H1 (cell line): ENCODE measurements at regions not wholly inside any gene's neighbourhood (a gene's known extent, or its start where the extent isn't known, plus 50 kb on each side); places are given as distances from the start of the nearest gene placed in this dataset.

Source experiments
- CHD2 ChIP-seq: IDR thresholded peaks from 2 replicates; pipeline ENCODE4 v1.6.1; 2012; ENCODE audit warnings: low read length, improper control_type of control experiment
- GABPA ChIP-seq: IDR thresholded peaks from 2 replicates; pipeline ENCODE4 v1.6.1; 2011; ENCODE audit warnings: mild to moderate bottlenecking, low read length, moderate library complexity, borderline replicate concordance; ENCODE audit not compliant: insufficient read depth
- JUN ChIP-seq: IDR thresholded peaks from 2 replicates; pipeline ENCODE4 v1.6.1; 2011; ENCODE audit warnings: low read depth, mild to moderate bottlenecking, improper control_type of control experiment, low read length
- JUND ChIP-seq: IDR thresholded peaks from 2 replicates; pipeline ENCODE4 v1.6.1; 2011; ENCODE audit warnings: mild to moderate bottlenecking, improper control_type of control experiment, low read length
- MAFK ChIP-seq: IDR thresholded peaks from 2 replicates; pipeline ENCODE4 v1.6.1; 2012; ENCODE audit warnings: low read depth, mild to moderate bottlenecking, improper control_type of control experiment, low read length
- NANOG ChIP-seq: IDR thresholded peaks from 2 replicates; pipeline ENCODE4 v1.6.1; 2011; ENCODE audit warnings: low read length, low read depth, mild to moderate bottlenecking, inconsistent platforms; ENCODE audit not compliant: insufficient read depth, poor library complexity, severe bottlenecking
- POLR2A ChIP-seq, 2 experiments: IDR thresholded peaks; 1 replicate in 1 of 2; 2 replicates in 1 of 2; pipeline ENCODE4 v1.6.1; 2011; ENCODE audit warnings: low read depth in 2 of 2, low read length in 2 of 2, mild to moderate bottlenecking in 2 of 2; ENCODE audit errors: control extremely low read depth in 1 of 2
- POLR2AphosphoS5 ChIP-seq: IDR thresholded peaks from 2 replicates; pipeline ENCODE4 v1.6.1; 2011; ENCODE audit warnings: low read depth, low read length
- SIN3A ChIP-seq, 2 experiments: IDR thresholded peaks in 1 of 2; conservative IDR thresholded peaks in 1 of 2; 2 replicates each; pipeline ENCODE4 v1.6.1; 2011 to 2012; ENCODE audit warnings: low read length in 2 of 2, improper control_type of control experiment in 1 of 2, low read depth in 1 of 2, mild to moderate bottlenecking in 1 of 2
- SP1 ChIP-seq: IDR thresholded peaks from 2 replicates; pipeline ENCODE4 v1.6.1; 2011; ENCODE audit warnings: low read depth, low read length
- TF ChIP-seq, protein P1 (sequence below), 3 experiments: IDR thresholded peaks; 1 replicate in 2 of 3; 2 replicates in 1 of 3; pipeline versions ENCODE4 v1.5.1 to v1.6.1; 2011; ENCODE audit warnings: low read length in 3 of 3, mild to moderate bottlenecking in 3 of 3, inconsistent platforms in 2 of 3, low read depth in 1 of 3, moderate library complexity in 1 of 3; ENCODE audit not compliant: insufficient read depth in 1 of 3; ENCODE audit errors: control extremely low read depth in 1 of 3
- TF ChIP-seq, protein P2 (sequence below): IDR thresholded peaks from 2 replicates; pipeline ENCODE4 v1.6.1; 2012; ENCODE audit warnings: inconsistent platforms
- TF ChIP-seq, protein P3 (sequence below): IDR thresholded peaks from 2 replicates; pipeline ENCODE4 v1.6.1; 2011; ENCODE audit warnings: low read depth, mild to moderate bottlenecking, low read length; ENCODE audit not compliant: insufficient read depth

DNA sequence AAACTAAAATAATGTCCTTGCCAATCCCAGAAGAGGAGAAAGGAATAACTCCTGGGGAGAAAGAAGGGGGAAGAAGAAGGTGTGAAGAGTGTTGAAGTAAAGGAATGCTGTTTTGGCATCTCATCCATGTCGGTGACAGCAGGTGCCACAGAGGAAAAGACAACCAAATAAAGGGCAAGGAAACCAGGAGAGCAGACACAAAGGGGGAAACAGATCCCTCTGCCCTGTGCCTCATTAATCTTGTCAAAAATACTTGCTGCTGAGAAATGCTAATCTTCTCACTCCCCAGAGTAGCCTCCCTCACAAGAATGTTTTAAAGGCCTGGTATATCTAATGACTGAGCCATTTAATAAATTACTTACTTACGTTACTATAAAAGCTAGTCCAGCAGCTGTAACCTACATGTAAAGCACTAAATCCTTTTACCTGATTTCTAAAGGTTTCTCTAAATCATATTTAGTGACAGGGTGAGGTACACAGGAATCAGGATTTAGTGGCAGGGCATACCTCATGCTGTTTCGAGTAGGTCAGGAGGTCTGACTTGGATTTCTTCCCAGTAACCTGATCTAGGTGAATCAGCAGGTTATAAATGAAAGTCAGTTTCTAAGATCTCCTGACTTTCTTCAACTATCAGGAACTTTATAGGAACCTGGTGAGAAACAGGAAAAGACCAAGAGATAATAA is 377.1 kb downstream of the CENPW start:
- TF ChIP-seq, protein P1, sequence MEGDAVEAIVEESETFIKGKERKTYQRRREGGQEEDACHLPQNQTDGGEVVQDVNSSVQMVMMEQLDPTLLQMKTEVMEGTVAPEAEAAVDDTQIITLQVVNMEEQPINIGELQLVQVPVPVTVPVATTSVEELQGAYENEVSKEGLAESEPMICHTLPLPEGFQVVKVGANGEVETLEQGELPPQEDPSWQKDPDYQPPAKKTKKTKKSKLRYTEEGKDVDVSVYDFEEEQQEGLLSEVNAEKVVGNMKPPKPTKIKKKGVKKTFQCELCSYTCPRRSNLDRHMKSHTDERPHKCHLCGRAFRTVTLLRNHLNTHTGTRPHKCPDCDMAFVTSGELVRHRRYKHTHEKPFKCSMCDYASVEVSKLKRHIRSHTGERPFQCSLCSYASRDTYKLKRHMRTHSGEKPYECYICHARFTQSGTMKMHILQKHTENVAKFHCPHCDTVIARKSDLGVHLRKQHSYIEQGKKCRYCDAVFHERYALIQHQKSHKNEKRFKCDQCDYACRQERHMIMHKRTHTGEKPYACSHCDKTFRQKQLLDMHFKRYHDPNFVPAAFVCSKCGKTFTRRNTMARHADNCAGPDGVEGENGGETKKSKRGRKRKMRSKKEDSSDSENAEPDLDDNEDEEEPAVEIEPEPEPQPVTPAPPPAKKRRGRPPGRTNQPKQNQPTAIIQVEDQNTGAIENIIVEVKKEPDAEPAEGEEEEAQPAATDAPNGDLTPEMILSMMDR (IDR thresholded peaks at IDR 0.05; ENCODE audit: control extremely low read depth in 1 of 3, insufficient read depth in 1 of 3, low read depth in 1 of 3, low read length in 3 of 3): no peak
- TF ChIP-seq POLR2A (IDR thresholded peaks at IDR 0.05; ENCODE audit: control extremely low read depth in 1 of 2, low read depth in 2 of 2, low read length in 2 of 2): no peak
- TF ChIP-seq NANOG: no peak
- no peak for TF ChIP-seq SP1
- TF ChIP-seq GABPA: no peak
- TF ChIP-seq, protein P2, sequence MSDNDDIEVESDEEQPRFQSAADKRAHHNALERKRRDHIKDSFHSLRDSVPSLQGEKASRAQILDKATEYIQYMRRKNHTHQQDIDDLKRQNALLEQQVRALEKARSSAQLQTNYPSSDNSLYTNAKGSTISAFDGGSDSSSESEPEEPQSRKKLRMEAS: no peak
- no peak for TF ChIP-seq POLR2AphosphoS5
- TF ChIP-seq MAFK: no peak
- TF ChIP-seq, protein P3, sequence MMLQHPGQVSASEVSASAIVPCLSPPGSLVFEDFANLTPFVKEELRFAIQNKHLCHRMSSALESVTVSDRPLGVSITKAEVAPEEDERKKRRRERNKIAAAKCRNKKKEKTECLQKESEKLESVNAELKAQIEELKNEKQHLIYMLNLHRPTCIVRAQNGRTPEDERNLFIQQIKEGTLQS: no peak
- no peak for TF ChIP-seq JUND
- TF ChIP-seq CHD2: no peak
- TF ChIP-seq JUN: no peak
- TF ChIP-seq SIN3A (conservative IDR thresholded peaks at IDR 0.05 in 1 of 2, IDR thresholded peaks at IDR 0.05 in 1 of 2; ENCODE audit: low read depth in 1 of 2, low read length in 2 of 2): no peak
